ENCODE measurements at regions not wholly inside any gene's neighbourhood (a gene's known extent, or its start where the extent isn't known, plus 50 kb on each side); places are given as distances from the start of the nearest gene placed in this dataset.

- Histone ChIP-seq H3K4me3 (no peak overlapping the region), H3K27me3 (no peaks in the 10 kb centered on the region), H3K27ac (no peak overlapping the region), H3K4me1 (no peaks in the 10 kb centered on the region), H3K36me3 (no peaks in the 10 kb centered on the region), H3K9me3 (no peaks in the 10 kb centered on the region)
- WGBS, 5 donors: 92 to 97% (median 95%) methylated on average over 15 of the region's 15 CpGs
- TF ChIP-seq CTCF (IDR thresholded peaks at IDR 0.05): no peak
- no peak for TF ChIP-seq POLR2A (IDR thresholded peaks at IDR 0.05)
- TF ChIP-seq EP300 (IDR thresholded peaks at IDR 0.05): no peak
- TF ChIP-seq POLR2AphosphoS5 (IDR thresholded peaks at IDR 0.05): no peak
- intact Hi-C loops (cut with DNase I; ENCODE audit: low total_unique reads): no loop called here
- no peak for DNase-seq
These were observed 221.2 kb upstream of the ANKRD55 start for GRCh38 chr5:56454219-56454862.

- DNase-seq: no peak
- Histone ChIP-seq H3K4me1 (no peaks in the 10 kb centered on the region), H3K4me3 (no peak overlapping the region), H3K36me3 (no peaks in the 10 kb centered on the region), H3K9me3 (no peaks in the 10 kb centered on the region), H3K27me3 (no peaks in the 10 kb centered on the region), H3K27ac (no peak overlapping the region)
- WGBS, 5 donors: 79 to 90% (median 84%) methylated on average over 7 of the region's 7 CpGs
- intact Hi-C loops (cut with DNase I; ENCODE audit: low total_unique reads): no loop called here
- TF ChIP-seq CTCF (IDR thresholded peaks at IDR 0.05): no peak
- no peak for TF ChIP-seq EP300 (IDR thresholded peaks at IDR 0.05)
- no peak for TF ChIP-seq POLR2AphosphoS5 (IDR thresholded peaks at IDR 0.05)
- no peak for TF ChIP-seq POLR2A (IDR thresholded peaks at IDR 0.05)
These were observed 218.6 kb upstream of the ANKRD55 start for GRCh38 chr5:56451742-56452141.

GRCh38 chr5:56450766-56451165 is 217.6 kb upstream of the ANKRD55 start:
- 27 to 58% (median 40%) methylated on average over 8 of the region's 8 CpGs for WGBS, 5 donors
- no peak overlapping the region for H3K27ac ChIP-seq
- H3K9me3 ChIP-seq: no peaks in the 10 kb centered on the region
- H3K4me3 ChIP-seq: no peak overlapping the region
- H3K36me3 ChIP-seq: no peaks in the 10 kb centered on the region
- no peaks in the 10 kb centered on the region for H3K27me3 ChIP-seq
- peak in 1 of 2 donors; percentile 50 for DNase-seq
- H3K4me1 ChIP-seq: no peaks in the 10 kb centered on the region
- intact Hi-C loops (cut with DNase I; ENCODE audit: low total_unique reads): no loop called here
- TF ChIP-seq CTCF (IDR thresholded peaks at IDR 0.05) (no peak), POLR2AphosphoS5 (IDR thresholded peaks at IDR 0.05) (no peak), POLR2A (IDR thresholded peaks at IDR 0.05) (no peak), EP300 (IDR thresholded peaks at IDR 0.05) (no peak)

- 88 to 95% (median 92%) methylated on average over 4 to 7 of the region's 7 CpGs for WGBS, 5 donors
- intact Hi-C loops (cut with DNase I; ENCODE audit: low total_unique reads): no loop called here
- Histone ChIP-seq H3K27me3 (no peaks in the 10 kb centered on the region), H3K9me3 (no peaks in the 10 kb centered on the region), H3K4me1 (no peaks in the 10 kb centered on the region), H3K4me3 (no peak overlapping the region), H3K36me3 (no peaks in the 10 kb centered on the region), H3K27ac (no peak overlapping the region)
- TF ChIP-seq CTCF (IDR thresholded peaks at IDR 0.05) (no peak), EP300 (IDR thresholded peaks at IDR 0.05) (no peak), POLR2AphosphoS5 (IDR thresholded peaks at IDR 0.05) (no peak), POLR2A (IDR thresholded peaks at IDR 0.05) (no peak)
- DNase-seq: no peak
These were observed 216.0 kb upstream of the ANKRD55 start for GRCh38 chr5:56449071-56449640.

Data from stomach (tissue), 8 donors.